ENCODE measurements at regions not wholly inside any gene's neighbourhood (a gene's known extent, or its start where the extent isn't known, plus 50 kb on each side); places are given as distances from the start of the nearest gene placed in this dataset.
"Not testable (repeated sequence)": the region's sequence is repeated elsewhere in the genome, so short reads cannot be mapped to it uniquely, and the experiment has no call there.

DNA sequence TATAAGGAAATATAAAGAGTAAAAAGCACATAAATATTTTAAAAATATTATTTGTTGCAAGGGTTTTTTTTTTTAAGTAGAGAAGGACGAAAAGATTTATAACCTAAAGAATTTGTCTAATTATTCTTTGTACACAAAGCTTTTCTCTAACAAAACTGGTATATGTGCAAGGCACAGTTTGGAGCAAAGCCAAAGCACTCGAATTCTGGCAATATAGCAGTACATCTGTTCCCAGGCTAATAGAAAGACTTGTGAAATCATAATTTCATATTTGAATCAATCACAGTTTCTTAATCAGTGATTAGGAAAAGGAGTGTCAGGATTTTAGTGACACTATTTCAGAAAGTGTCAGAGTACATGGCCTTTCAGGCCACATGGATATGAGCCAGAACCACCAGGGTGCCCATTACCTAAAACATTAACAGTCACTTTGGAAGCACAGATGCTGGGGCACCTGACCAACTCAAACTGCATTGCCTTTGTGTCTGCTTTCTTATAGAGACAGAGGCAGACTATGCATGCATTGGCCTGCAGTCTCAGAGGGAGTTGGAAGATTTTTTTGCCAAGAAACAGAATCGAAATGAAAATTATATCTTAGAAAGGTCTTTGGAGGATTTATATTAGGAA is 651.8 kb upstream of the SGO1 start:
- Histone ChIP-seq H3K4me3 (ENCODE audit: low read depth, low read length) (no peak overlapping the region), H3K36me3 (ENCODE audit: control insufficient read depth, insufficient read depth, low read length) (no peaks in the 10 kb centered on the region), H3K27me3 (ENCODE audit: control insufficient read depth, insufficient read depth, low read length) (no peaks in the 10 kb centered on the region)
- TF ChIP-seq, protein P1, sequence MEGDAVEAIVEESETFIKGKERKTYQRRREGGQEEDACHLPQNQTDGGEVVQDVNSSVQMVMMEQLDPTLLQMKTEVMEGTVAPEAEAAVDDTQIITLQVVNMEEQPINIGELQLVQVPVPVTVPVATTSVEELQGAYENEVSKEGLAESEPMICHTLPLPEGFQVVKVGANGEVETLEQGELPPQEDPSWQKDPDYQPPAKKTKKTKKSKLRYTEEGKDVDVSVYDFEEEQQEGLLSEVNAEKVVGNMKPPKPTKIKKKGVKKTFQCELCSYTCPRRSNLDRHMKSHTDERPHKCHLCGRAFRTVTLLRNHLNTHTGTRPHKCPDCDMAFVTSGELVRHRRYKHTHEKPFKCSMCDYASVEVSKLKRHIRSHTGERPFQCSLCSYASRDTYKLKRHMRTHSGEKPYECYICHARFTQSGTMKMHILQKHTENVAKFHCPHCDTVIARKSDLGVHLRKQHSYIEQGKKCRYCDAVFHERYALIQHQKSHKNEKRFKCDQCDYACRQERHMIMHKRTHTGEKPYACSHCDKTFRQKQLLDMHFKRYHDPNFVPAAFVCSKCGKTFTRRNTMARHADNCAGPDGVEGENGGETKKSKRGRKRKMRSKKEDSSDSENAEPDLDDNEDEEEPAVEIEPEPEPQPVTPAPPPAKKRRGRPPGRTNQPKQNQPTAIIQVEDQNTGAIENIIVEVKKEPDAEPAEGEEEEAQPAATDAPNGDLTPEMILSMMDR (IDR thresholded peaks at IDR 0.05; ENCODE audit: insufficient read depth, low read length, poor library complexity, severe bottlenecking) = no peak
- no peak for DNase-seq (ENCODE audit: low read depth)

DNA sequence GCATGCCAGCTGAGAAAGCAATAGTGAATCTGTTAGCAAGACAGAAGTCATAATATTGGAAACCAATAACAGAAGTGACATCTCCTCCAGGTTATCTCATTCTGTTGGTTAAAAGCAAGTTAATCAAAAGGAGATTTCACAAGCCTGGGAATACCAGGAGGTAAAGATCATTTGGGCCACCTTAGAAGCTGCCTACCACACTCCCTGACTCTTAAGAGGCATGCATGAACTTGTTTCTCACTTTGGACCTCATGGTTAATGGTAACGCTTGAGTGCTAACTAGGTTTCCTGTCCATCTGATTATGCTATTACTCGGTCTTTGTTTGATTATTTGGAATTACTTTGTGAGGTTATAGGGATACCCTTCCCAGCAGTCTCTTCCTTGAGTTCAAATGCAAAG is 650.8 kb upstream of the SGO1 start:
- no peaks in the 10 kb centered on the region for H3K27me3 ChIP-seq (ENCODE audit: control insufficient read depth, insufficient read depth, low read length)
- H3K36me3 ChIP-seq (ENCODE audit: control insufficient read depth, insufficient read depth, low read length) = no peaks in the 10 kb centered on the region
- no peak overlapping the region for H3K4me3 ChIP-seq (ENCODE audit: low read depth, low read length)
- TF ChIP-seq, protein P1 (IDR thresholded peaks at IDR 0.05; ENCODE audit: insufficient read depth, low read length, poor library complexity, severe bottlenecking) = no peak
- no peak for DNase-seq (ENCODE audit: low read depth)

- Histone ChIP-seq H3K27me3 (ENCODE audit: control insufficient read depth, insufficient read depth, low read length) (no peaks in the 10 kb centered on the region), H3K36me3 (ENCODE audit: control insufficient read depth, insufficient read depth, low read length) (no peaks in the 10 kb centered on the region), H3K4me3 (ENCODE audit: low read depth, low read length) (no peak overlapping the region)
- no peak for DNase-seq (ENCODE audit: low read depth)
- TF ChIP-seq, protein P1 (IDR thresholded peaks at IDR 0.05; ENCODE audit: insufficient read depth, low read length, poor library complexity, severe bottlenecking) = no peak
Measured at GRCh38 chr3:20832963-20833362, 647.0 kb upstream of the SGO1 start.

DNA sequence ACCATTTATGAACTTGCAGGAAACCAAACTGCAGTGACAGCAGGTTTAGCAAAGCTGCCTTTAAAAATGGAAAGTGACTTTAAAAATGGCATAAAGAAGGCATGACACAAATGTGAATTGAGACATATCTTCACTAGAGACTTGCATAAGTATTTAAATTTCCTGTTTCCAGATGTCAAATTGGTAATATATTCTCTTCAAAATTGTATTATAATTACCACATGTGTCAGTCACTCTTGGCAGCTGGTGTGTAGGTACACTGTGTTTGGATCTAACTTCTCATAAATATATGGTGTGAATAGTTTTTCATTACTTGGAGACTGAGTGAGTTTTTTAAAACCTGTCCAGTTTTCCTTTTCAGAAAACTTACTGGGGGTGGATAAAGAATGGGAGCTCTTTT is 636.2 kb upstream of the SGO1 start:
- Histone ChIP-seq H3K36me3 (ENCODE audit: control insufficient read depth, insufficient read depth, low read length) (no peaks in the 10 kb centered on the region), H3K4me3 (ENCODE audit: low read depth, low read length) (no peak overlapping the region), H3K27me3 (ENCODE audit: control insufficient read depth, insufficient read depth, low read length) (no peaks in the 10 kb centered on the region)
- DNase-seq (ENCODE audit: low read depth) = no peak
- TF ChIP-seq, protein P1 (IDR thresholded peaks at IDR 0.05; ENCODE audit: insufficient read depth, low read length, poor library complexity, severe bottlenecking) = no peak

DNA sequence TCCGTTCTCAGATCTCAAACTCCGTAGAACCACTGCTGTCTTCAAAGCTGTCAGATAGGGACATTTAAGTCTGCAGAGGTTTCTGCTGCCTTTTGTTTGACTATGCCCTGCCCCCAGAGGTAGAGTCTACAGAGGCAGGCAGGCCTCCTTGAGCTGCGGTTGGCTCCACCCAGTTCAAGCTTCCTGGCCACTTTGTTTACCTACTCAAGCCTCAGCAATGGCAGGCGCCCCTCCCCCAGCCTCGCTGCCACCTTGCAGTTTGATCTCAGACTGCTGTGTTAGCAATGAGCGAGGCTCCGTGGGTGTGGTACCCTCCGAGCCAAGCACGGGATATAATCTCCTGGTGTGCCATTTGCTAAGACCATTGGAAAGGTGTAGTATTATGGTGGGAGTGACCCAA is 634.9 kb upstream of the SGO1 start:
- not testable (repeated sequence) for H3K4me3 ChIP-seq (ENCODE audit: low read depth, low read length); H3K27me3 ChIP-seq (ENCODE audit: control insufficient read depth, insufficient read depth, low read length); DNase-seq (ENCODE audit: low read depth); H3K36me3 ChIP-seq (ENCODE audit: control insufficient read depth, insufficient read depth, low read length)

GRCh38 chr3:20811631-20812030 is 625.6 kb upstream of the SGO1 start:
- H3K36me3 ChIP-seq (ENCODE audit: control insufficient read depth, insufficient read depth, low read length) = no peaks in the 10 kb centered on the region
- H3K4me3 ChIP-seq (ENCODE audit: low read depth, low read length) = no peak overlapping the region
- H3K27me3 ChIP-seq (ENCODE audit: control insufficient read depth, insufficient read depth, low read length) = no peaks in the 10 kb centered on the region
- TF ChIP-seq, protein P1 (IDR thresholded peaks at IDR 0.05; ENCODE audit: insufficient read depth, low read length, poor library complexity, severe bottlenecking) = no peak
- no peak for DNase-seq (ENCODE audit: low read depth)
